ENCODE measurements at regions not wholly inside any gene's neighbourhood (a gene's known extent, or its start where the extent isn't known, plus 50 kb on each side); places are given as distances from the start of the nearest gene placed in this dataset.
A peak's percentile ranks its signal among the peaks of the same experiment; 100 is the strongest.
"Not testable (repeated sequence)": the region's sequence is repeated elsewhere in the genome, so short reads cannot be mapped to it uniquely, and the experiment has no call there.

DNA sequence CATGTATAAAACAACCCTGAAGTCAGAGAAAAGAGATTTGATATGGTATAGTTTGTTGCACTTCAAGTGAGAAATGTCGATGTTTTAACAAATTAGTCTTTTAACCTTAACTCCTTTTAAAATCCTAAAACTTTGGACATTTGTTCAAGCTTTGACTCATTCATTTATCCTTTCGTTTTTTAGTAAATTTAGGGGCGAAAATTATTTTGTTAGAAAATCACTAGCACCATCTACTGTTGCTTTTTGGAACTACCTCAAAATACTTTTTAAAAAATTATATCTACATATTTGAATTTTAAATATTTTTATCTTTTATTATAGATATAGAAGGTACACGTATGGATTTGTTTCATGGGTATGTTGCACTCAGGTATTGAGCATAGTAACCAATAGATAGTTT lies 165.1 kb upstream of the POF1B start:
- DNase-seq (ENCODE audit: low spot score) = peak; percentile 9
- in situ Hi-C loops (cut with MboI; ENCODE audit: low pct_unique_long_range_greater_than_20kb, low sequenced_read_pairs, unreplicated experiment) = no loop called here
- TF ChIP-seq, protein P1, sequence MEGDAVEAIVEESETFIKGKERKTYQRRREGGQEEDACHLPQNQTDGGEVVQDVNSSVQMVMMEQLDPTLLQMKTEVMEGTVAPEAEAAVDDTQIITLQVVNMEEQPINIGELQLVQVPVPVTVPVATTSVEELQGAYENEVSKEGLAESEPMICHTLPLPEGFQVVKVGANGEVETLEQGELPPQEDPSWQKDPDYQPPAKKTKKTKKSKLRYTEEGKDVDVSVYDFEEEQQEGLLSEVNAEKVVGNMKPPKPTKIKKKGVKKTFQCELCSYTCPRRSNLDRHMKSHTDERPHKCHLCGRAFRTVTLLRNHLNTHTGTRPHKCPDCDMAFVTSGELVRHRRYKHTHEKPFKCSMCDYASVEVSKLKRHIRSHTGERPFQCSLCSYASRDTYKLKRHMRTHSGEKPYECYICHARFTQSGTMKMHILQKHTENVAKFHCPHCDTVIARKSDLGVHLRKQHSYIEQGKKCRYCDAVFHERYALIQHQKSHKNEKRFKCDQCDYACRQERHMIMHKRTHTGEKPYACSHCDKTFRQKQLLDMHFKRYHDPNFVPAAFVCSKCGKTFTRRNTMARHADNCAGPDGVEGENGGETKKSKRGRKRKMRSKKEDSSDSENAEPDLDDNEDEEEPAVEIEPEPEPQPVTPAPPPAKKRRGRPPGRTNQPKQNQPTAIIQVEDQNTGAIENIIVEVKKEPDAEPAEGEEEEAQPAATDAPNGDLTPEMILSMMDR (IDR thresholded peaks at IDR 0.05; ENCODE audit: extremely low read depth, insufficient read depth, missing control alignments) = peak; percentile 23

DNA sequence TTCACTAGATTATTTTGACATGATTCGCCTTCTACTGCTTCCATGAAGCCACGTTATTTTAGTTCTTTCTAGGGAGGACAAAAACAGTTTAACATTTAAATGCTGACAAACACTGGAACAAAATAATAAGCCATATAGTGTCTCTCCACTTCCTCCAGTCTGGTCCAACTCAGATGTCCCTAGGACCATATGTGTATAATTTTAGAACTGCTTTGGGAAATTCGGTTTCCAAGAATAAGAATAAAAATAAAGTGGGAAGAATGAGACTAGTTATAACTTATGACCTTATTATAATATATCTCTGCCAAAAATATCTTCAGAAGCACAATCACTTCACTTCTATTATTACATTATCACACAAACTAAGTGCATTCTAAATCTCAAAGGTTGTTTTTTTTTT lies 164.4 kb upstream of the POF1B start:
- no peak for DNase-seq (ENCODE audit: low spot score)
- in situ Hi-C loops (cut with MboI; ENCODE audit: low pct_unique_long_range_greater_than_20kb, low sequenced_read_pairs, unreplicated experiment) = no loop called here
- TF ChIP-seq, protein P1 (IDR thresholded peaks at IDR 0.05; ENCODE audit: extremely low read depth, insufficient read depth, missing control alignments) = no peak

DNA sequence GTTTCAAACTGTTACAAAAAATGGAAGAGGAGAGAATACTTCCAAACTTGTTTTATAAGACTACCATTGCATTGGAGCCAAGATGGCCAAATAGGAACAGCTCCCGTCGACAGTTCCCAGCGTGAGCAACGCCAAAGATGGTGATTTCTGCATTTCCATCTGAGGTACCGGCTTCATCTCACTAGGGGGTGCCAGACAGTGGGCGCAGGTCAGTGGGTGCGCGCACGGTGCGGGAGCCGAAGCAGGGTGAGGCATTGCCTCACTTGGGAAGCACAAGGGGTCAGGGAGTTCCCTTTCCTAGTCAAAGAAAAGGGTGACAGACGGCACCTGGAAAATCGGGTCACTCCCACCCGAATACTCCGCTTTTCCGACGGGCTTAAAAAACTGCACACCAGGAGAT lies 149.7 kb upstream of the POF1B start:
- in situ Hi-C loops (cut with MboI; ENCODE audit: low pct_unique_long_range_greater_than_20kb, low sequenced_read_pairs, unreplicated experiment); DNase-seq (ENCODE audit: low spot score): not testable (repeated sequence)

DNA sequence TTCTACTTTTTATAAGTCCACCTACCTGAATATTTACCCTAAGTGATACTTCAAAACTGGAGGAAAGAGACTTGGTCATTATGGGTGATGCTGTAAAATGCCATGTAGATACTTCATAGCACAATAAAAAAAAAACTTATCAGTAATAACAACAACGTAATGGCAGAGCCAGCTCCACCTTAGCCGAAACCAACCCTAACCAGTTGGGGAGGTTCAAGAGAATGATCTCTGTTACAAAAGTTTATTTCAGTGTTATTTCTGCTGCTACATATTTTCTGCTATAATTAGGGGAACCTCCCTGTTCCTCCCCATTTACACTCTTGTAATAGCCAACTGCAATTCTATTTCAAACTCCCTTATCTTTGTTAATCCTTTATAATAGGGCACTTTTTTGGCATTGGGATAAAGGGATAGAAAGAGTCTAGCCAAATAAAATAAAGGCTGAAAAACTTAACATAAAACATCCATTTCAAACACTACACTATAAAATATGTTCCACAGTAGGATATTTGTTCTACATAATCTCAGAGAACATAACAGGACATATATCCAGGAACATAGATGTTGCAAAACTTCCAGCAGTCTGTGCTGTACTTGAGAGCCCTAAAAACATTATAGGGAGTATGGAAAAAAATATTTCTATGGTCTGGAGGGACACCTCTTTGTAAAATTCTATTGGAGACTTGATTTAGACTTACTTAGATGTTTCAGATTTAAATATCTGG lies 138.7 kb upstream of the POF1B start:
- TF ChIP-seq, protein P1 (IDR thresholded peaks at IDR 0.05; ENCODE audit: extremely low read depth, insufficient read depth, missing control alignments) = no peak
- no peak for DNase-seq (ENCODE audit: low spot score)
- in situ Hi-C loops (cut with MboI; ENCODE audit: low pct_unique_long_range_greater_than_20kb, low sequenced_read_pairs, unreplicated experiment) = no loop called here

DNA sequence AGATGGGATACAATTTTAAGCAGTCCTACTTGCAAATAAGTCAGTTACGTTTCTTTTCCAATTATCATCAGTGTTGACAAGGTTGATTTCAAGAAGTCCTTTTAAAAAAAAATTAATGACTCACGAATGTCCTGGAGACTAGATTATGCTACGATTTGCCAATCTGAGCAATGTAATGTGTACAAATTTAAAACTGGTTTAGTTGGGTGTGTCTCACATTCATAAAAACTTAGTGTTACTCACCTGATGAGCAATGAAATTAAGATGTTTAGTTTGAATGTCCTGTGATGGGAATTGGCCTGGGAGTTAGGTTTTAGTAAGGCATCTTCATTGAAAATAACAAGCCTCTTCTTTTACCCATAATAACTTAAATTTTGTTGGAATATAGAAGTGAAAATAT lies 136.7 kb upstream of the POF1B start:
- in situ Hi-C loops (cut with MboI; ENCODE audit: low pct_unique_long_range_greater_than_20kb, low sequenced_read_pairs, unreplicated experiment) = no loop called here
- TF ChIP-seq, protein P1 (IDR thresholded peaks at IDR 0.05; ENCODE audit: extremely low read depth, insufficient read depth, missing control alignments) = no peak

DNA sequence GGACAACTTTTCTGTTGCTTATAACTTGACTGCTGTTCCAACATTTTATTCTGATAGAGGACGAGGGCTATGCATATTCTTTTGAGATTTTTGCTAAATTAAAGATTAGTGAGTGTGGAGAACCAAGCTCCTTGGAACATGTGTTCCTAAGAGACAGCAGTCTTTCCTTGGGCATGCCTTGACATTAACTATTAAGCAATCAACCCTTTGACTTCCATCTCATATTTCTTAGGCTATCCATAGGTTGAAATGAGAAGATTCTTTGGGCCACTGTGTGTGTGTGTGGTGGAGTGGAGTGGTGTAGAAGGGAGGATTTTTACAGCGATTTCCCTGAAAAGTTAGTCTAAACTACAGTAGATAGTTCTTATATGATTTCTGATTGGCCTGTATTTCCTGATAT lies 127.4 kb upstream of the POF1B start:
- DNase-seq (ENCODE audit: low spot score) = no peak
- TF ChIP-seq, protein P1 (IDR thresholded peaks at IDR 0.05; ENCODE audit: extremely low read depth, insufficient read depth, missing control alignments) = no peak
- in situ Hi-C loops (cut with MboI; ENCODE audit: low pct_unique_long_range_greater_than_20kb, low sequenced_read_pairs, unreplicated experiment) = no loop called here

More for the DNA sequence above, 136.7 kb upstream of the POF1B start:
- no peak for DNase-seq (ENCODE audit: low spot score)

DNA sequence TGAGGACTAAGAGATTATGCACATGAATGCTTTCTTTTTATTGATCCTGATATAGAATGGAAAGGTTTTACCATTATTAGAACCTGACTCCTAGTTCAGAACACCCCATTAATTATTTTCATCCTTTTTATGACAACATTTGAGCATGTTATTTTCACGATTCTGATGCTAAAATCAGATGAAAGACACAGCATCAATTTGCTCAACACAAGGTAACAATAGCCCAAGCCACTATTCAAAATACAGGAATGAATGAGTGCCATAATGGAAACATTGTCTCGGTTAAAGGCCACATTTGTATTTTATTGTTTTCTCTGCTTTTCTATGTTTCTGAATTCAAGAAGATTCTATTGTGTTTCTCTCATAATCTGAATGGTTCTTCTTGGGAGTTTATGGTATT lies 126.3 kb upstream of the POF1B start:
- TF ChIP-seq, protein P1 (IDR thresholded peaks at IDR 0.05; ENCODE audit: extremely low read depth, insufficient read depth, missing control alignments) = no peak
- in situ Hi-C loops (cut with MboI; ENCODE audit: low pct_unique_long_range_greater_than_20kb, low sequenced_read_pairs, unreplicated experiment) = no loop called here
- DNase-seq (ENCODE audit: low spot score) = no peak
